CD14-positive monocyte (primary cell): ENCODE measurements at regions not wholly inside any gene's neighbourhood (a gene's known extent, or its start where the extent isn't known, plus 50 kb on each side); places are given as distances from the start of the nearest gene placed in this dataset.
A peak's percentile ranks its signal among the peaks of the same experiment; 100 is the strongest.

Source experiments
- DNase-seq, 3 donors: peaks; one replicate each; pipeline ENCODE4 v3.0.0-alpha.2; 2011 to 2022
- H2AFZ ChIP-seq: 2 replicates; pipeline ENCODE4 v1.6.0; 2012; ENCODE audit warnings: mild to moderate bottlenecking, low read depth, low read length, inconsistent platforms; ENCODE audit not compliant: insufficient read depth, poor library complexity, severe bottlenecking
- H3K27ac ChIP-seq, 2 donors: 1 replicate in 1 of 2; 2 replicates in 1 of 2; pipeline ENCODE4 v1.5.1; 2012 to 2013; ENCODE audit warnings: low read length in 2 of 2, control low read depth in 1 of 2, inconsistent platforms in 1 of 2, low read depth in 1 of 2, mild to moderate bottlenecking in 1 of 2
- H3K27me3 ChIP-seq, 2 donors: one replicate each; pipeline versions ENCODE4 v1.6.0 to v1.6.1; 2011 to 2013; ENCODE audit warnings: low read length in 2 of 2; ENCODE audit not compliant: control insufficient read depth in 2 of 2, insufficient read depth in 2 of 2
- H3K36me3 ChIP-seq, 2 donors: replicated peaks in 1 of 2; 1 replicate in 1 of 2; 2 replicates in 1 of 2; pipeline versions ENCODE4 v1.5.1 to v1.6.1; 2012 to 2013; ENCODE audit warnings: low read length in 2 of 2, control low read depth in 1 of 2, inconsistent platforms in 1 of 2, mild to moderate bottlenecking in 1 of 2; ENCODE audit not compliant: insufficient read depth in 2 of 2, control insufficient read depth in 1 of 2
- H3K4me1 ChIP-seq, 2 donors: 1 replicate in 1 of 2; 2 replicates in 1 of 2; pipeline versions ENCODE4 v1.5.1 to v1.6.1; 2012 to 2013; ENCODE audit warnings: low read length in 2 of 2, control low read depth in 1 of 2, inconsistent platforms in 1 of 2, mild to moderate bottlenecking in 1 of 2, moderate library complexity in 1 of 2; ENCODE audit not compliant: insufficient read depth in 2 of 2, control insufficient read depth in 1 of 2
- H3K4me2 ChIP-seq: replicated peaks from 2 replicates; pipeline ENCODE3; 2012; ENCODE audit warnings: low read length, moderate library complexity, mild to moderate bottlenecking; ENCODE audit not compliant: poor library complexity, severe bottlenecking; ENCODE audit errors: extremely low read depth
- H3K4me3 ChIP-seq, 3 experiments: fragments of 200-600 bp in 1 of 3; sonication (generic) in 1 of 3; replicated peaks in 1 of 3; 1 replicate in 2 of 3; 2 replicates in 1 of 3; pipeline ENCODE4 v1.5.1; 2011 to 2013; ENCODE audit warnings: low read length in 3 of 3, mild to moderate bottlenecking in 3 of 3, control low read depth in 2 of 3, low read depth in 2 of 3, inconsistent platforms in 1 of 3, moderate library complexity in 1 of 3
- H3K79me2 ChIP-seq: 2 replicates; pipeline ENCODE4 v1.6.0; 2012; ENCODE audit warnings: mild to moderate bottlenecking, control low read depth, inconsistent platforms, low read length, moderate library complexity; ENCODE audit not compliant: insufficient read depth
- H3K9ac ChIP-seq: 2 replicates; pipeline ENCODE4 v1.6.0; 2017; ENCODE audit warnings: low read length, mild to moderate bottlenecking; ENCODE audit not compliant: insufficient read depth, poor library complexity, severe bottlenecking
- H3K9me3 ChIP-seq, 2 donors: replicated peaks in 1 of 2; 1 replicate in 1 of 2; 2 replicates in 1 of 2; pipeline versions ENCODE4 v1.5.1 to v1.6.1; 2012 to 2013; ENCODE audit warnings: low read length in 2 of 2, control low read depth in 1 of 2; ENCODE audit not compliant: control insufficient read depth in 1 of 2, insufficient read depth in 1 of 2
- H4K20me1 ChIP-seq: 2 replicates; pipeline ENCODE4 v1.6.0; 2012; ENCODE audit warnings: mild to moderate bottlenecking, low read length, control low read depth, moderate library complexity; ENCODE audit not compliant: insufficient read depth
- H3K27ac Mint-ChIP-seq, 7 donors: one replicate each; pipeline ENCODE4 v1.8.0; 2020; ENCODE audit warnings: mild to moderate bottlenecking in 7 of 7, mixed read lengths in 7 of 7, moderate library complexity in 6 of 7, inconsistent platforms in 2 of 7
- H3K27me3 Mint-ChIP-seq, 3 donors: one replicate each; pipeline ENCODE4 v1.8.0; 2021 to 2022; ENCODE audit warnings: low read depth in 3 of 3, mild to moderate bottlenecking in 3 of 3, mixed read lengths in 3 of 3, moderate library complexity in 3 of 3, inconsistent platforms in 1 of 3
- H3K36me3 Mint-ChIP-seq, 2 donors: one replicate each; pipeline ENCODE4 v1.8.0; 2020; ENCODE audit warnings: mixed read lengths in 2 of 2, inconsistent platforms in 1 of 2, mild to moderate bottlenecking in 1 of 2
- H3K4me1 Mint-ChIP-seq: one replicate; pipeline ENCODE4 v1.8.0; 2020; ENCODE audit warnings: mild to moderate bottlenecking, mixed read lengths
- H3K4me3 Mint-ChIP-seq, 2 donors: one replicate each; pipeline ENCODE4 v1.8.0; 2020; ENCODE audit warnings: mild to moderate bottlenecking in 2 of 2, mixed read lengths in 2 of 2, moderate library complexity in 1 of 2
- H3K9me3 Mint-ChIP-seq, 7 donors: one replicate each; pipeline ENCODE4 v1.8.0; 2020 to 2022; ENCODE audit warnings: mixed read lengths in 7 of 7, mild to moderate bottlenecking in 6 of 7, moderate library complexity in 6 of 7, inconsistent platforms in 2 of 7
- CTCF ChIP-seq: fragments of 200-600 bp; IDR thresholded peaks from one replicate; pipeline ENCODE4 v1.8.0; 2022; ENCODE audit warnings: antibody characterized with exemption, mild to moderate bottlenecking
- WGBS: methylation state at CpG from one replicate; pipeline ENCODE4 v1.1.5; 2013; ENCODE audit warnings: missing lambda C conversion rate; ENCODE audit not compliant: insufficient coverage; 5-methylcytosine and 5-hydroxymethylcytosine counted together
- intact Hi-C, 2 donors: fragments of 100-400 bp; cut with micrococcal nuclease; formaldehyde crosslinking; loops; one replicate each; pipeline versions ENCODE4 v1.15.0 to v1.15.1; 2023

GRCh38 chr2:236748801-236749200 is 179.2 kb downstream of the ACKR3 start:
- DNase-seq: no peak
- Histone ChIP-seq H3K4me1 (peaks cover 55 to 64% of the 10 kb centered on the region in 2 donors), H4K20me1 (no peaks in the 10 kb centered on the region), H3K36me3 (no peaks in the 10 kb centered on the region), H3K4me2 (peak overlapping the region; percentile 56), H3K27me3 (no peaks in the 10 kb centered on the region), H3K9ac (no peak overlapping the region), H3K79me2 (no peaks in the 10 kb centered on the region), H3K9me3 (no peaks in the 10 kb centered on the region), H2AFZ (no peak overlapping the region), H3K27ac (peak overlapping the region; percentile 68 to 73), H3K4me3 (peak overlapping the region in 1 of 3 experiments; percentile 47)
- H3K27me3 Mint-ChIP-seq: peaks cover 1 to 10% (median 2%) of the 10 kb centered on the region in 3 donors
- H3K27ac Mint-ChIP-seq: peak overlapping the region; percentile 90 to 97 (median 96)
- TF ChIP-seq CTCF: no peak
- peaks cover 13 to 18% of the 10 kb centered on the region in 2 donors for H3K36me3 Mint-ChIP-seq
- H3K9me3 Mint-ChIP-seq: peaks cover 0 to 3% (median 0%) of the 10 kb centered on the region in 7 donors
- peak overlapping the region; percentile 50 to 78 for H3K4me3 Mint-ChIP-seq
- peaks cover 72% of the 10 kb centered on the region for H3K4me1 Mint-ChIP-seq
- 11% methylated on average over 5 of the region's 7 CpGs for WGBS
- intact Hi-C loops: loop anchor here (1.0 to 10.0 kb wide), 4 partner anchors 38 to 126 kb away; no protein-coding TSS in a partner anchor

- Histone ChIP-seq H3K4me3 (peak overlapping the region in 1 of 3 experiments; percentile 47), H3K4me2 (peak overlapping the region; percentile 56), H2AFZ (no peak overlapping the region), H3K9me3 (no peaks in the 10 kb centered on the region), H3K4me1 (peaks cover 49 to 59% of the 10 kb centered on the region in 2 donors), H3K9ac (no peak overlapping the region), H3K79me2 (no peaks in the 10 kb centered on the region), H3K36me3 (no peaks in the 10 kb centered on the region), H3K27me3 (no peaks in the 10 kb centered on the region), H4K20me1 (no peaks in the 10 kb centered on the region), H3K27ac (peak overlapping the region; percentile 6 to 37)
- Mint-ChIP-seq H3K36me3 (peaks cover 13 to 16% of the 10 kb centered on the region in 2 donors), H3K27ac (peak overlapping the region; percentile 90 to 97 (median 96)), H3K9me3 (peaks cover 0 to 3% (median 0%) of the 10 kb centered on the region in 7 donors), H3K27me3 (peaks cover 1 to 10% (median 2%) of the 10 kb centered on the region in 3 donors), H3K4me1 (peaks cover 70% of the 10 kb centered on the region), H3K4me3 (peak overlapping the region in 1 of 2 donors; percentile 78)
- 86% methylated on average over 1 of the region's 4 CpGs for WGBS
- peak; percentile 12 to 47 (median 18) for DNase-seq
- TF ChIP-seq CTCF: no peak
- intact Hi-C loops: loop anchor here (5.0 to 10.0 kb wide), 3 partner anchors 38 to 125 kb away; no protein-coding TSS in a partner anchor
These were observed 179.7 kb downstream of the ACKR3 start for GRCh38 chr2:236749346-236749745.
